OCI-LY3 (cell line): ENCODE measurements at regions not wholly inside any gene's neighbourhood (a gene's known extent, or its start where the extent isn't known, plus 50 kb on each side); places are given as distances from the start of the nearest gene placed in this dataset.

Source experiments
- H2AFZ ChIP-seq: fragments of 200-600, 300-600 bp; shearing (Covaris generic); 2 replicates; pipeline ENCODE4 v1.6.0; 2014; ENCODE audit warnings: antibody characterized with exemption, low read depth, low read length
- H3K27ac ChIP-seq: fragments of 200-600, 300-600 bp; sonication (generic); 2 replicates; pipeline ENCODE4 v1.5.1; 2014; ENCODE audit warnings: mild to moderate bottlenecking, low read length, moderate library complexity, mixed read lengths
- H3K27me3 ChIP-seq: fragments of 200-600, 300-600 bp; sonication (generic); 2 replicates; pipeline ENCODE4 v1.6.1; 2014; ENCODE audit warnings: low read depth, low read length, mixed read lengths
- H3K36me3 ChIP-seq: fragments of 200-600, 300-600 bp; sonication (generic); replicated peaks from 2 replicates; pipeline ENCODE3; 2014; ENCODE audit warnings: low read depth, low read length, mixed read lengths
- H3K4me1 ChIP-seq: fragments of 300-600, 200-600 bp; sonication (generic); 2 replicates; pipeline ENCODE4 v1.6.1; 2014; ENCODE audit warnings: low read length, mixed read lengths
- H3K4me2 ChIP-seq: fragments of 200-600, 300-600 bp; sonication (generic); 2 replicates; pipeline ENCODE4 v1.6.1; 2014; ENCODE audit warnings: low read length, mixed read lengths
- H3K4me3 ChIP-seq: fragments of 300-600, 200-600 bp; sonication (generic); 2 replicates; pipeline ENCODE4 v1.5.1; 2014; ENCODE audit warnings: antibody characterized with exemption, mild to moderate bottlenecking, low read length, moderate library complexity
- H3K79me2 ChIP-seq: fragments of 300-600, 200-600 bp; shearing (Covaris generic); 2 replicates; pipeline ENCODE4 v1.6.1; 2014; ENCODE audit warnings: mild to moderate bottlenecking, low read length, mixed read lengths
- H3K9ac ChIP-seq: fragments of 300-600, 200-600 bp; shearing (Covaris generic); 2 replicates; pipeline ENCODE4 v1.6.0; 2014; ENCODE audit warnings: mild to moderate bottlenecking, low read length, moderate library complexity
- H3K9me3 ChIP-seq: fragments of 200-600, 300-600 bp; shearing (Covaris generic); 2 replicates; pipeline ENCODE4 v1.6.1; 2014; ENCODE audit warnings: low read length, mixed read lengths; ENCODE audit not compliant: insufficient read depth
- H4K20me1 ChIP-seq: fragments of 200-600, 300-600 bp; sonication (generic); 2 replicates; pipeline ENCODE4 v1.6.1; 2016; ENCODE audit warnings: low read length, mixed read lengths; ENCODE audit not compliant: insufficient read depth
- EZH2phosphoT487 ChIP-seq: fragments of 200-600 bp; shearing (Covaris generic); IDR thresholded peaks from 2 replicates; pipeline ENCODE4 v1.6.1; 2018; ENCODE audit warnings: antibody characterized with exemption, mixed run types, low read depth
- TF ChIP-seq, protein P1 (sequence below): fragments of 200-600, 300-600 bp; sonication (generic); IDR thresholded peaks from 2 replicates; pipeline ENCODE4 v1.5.1; 2014; ENCODE audit warnings: antibody characterized with exemption, low read length, low read depth

DNA sequence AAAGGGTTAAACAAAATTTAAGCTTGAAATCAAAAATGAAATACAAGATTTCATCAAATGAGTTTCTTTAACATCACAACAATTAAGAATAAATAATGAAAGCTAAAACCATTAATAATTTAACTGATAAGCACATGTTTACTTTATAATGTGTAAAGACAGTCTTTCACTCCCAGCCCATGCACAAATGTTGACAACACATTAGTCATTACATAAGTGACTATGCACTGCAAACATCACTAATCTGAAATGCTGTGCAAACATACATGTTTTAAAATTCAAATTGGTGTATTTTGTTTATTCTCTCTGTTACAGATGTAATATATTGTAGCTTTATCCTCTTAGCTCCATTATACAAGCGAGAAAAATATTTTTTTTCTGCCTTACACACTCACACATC, 220.6 kb upstream of the CPXCR1 start:
- Histone ChIP-seq H3K9me3 (no peaks in the 10 kb centered on the region), H3K27me3 (no peaks in the 10 kb centered on the region), H3K27ac (no peak overlapping the region), H2AFZ (no peak overlapping the region), H3K4me2 (no peak overlapping the region), H3K4me3 (no peak overlapping the region), H3K36me3 (no peaks in the 10 kb centered on the region), H4K20me1 (no peaks in the 10 kb centered on the region), H3K79me2 (no peaks in the 10 kb centered on the region), H3K9ac (no peak overlapping the region), H3K4me1 (no peaks in the 10 kb centered on the region)
- TF ChIP-seq EZH2phosphoT487 = no peak
- TF ChIP-seq, protein P1, sequence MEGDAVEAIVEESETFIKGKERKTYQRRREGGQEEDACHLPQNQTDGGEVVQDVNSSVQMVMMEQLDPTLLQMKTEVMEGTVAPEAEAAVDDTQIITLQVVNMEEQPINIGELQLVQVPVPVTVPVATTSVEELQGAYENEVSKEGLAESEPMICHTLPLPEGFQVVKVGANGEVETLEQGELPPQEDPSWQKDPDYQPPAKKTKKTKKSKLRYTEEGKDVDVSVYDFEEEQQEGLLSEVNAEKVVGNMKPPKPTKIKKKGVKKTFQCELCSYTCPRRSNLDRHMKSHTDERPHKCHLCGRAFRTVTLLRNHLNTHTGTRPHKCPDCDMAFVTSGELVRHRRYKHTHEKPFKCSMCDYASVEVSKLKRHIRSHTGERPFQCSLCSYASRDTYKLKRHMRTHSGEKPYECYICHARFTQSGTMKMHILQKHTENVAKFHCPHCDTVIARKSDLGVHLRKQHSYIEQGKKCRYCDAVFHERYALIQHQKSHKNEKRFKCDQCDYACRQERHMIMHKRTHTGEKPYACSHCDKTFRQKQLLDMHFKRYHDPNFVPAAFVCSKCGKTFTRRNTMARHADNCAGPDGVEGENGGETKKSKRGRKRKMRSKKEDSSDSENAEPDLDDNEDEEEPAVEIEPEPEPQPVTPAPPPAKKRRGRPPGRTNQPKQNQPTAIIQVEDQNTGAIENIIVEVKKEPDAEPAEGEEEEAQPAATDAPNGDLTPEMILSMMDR = no peak

DNA sequence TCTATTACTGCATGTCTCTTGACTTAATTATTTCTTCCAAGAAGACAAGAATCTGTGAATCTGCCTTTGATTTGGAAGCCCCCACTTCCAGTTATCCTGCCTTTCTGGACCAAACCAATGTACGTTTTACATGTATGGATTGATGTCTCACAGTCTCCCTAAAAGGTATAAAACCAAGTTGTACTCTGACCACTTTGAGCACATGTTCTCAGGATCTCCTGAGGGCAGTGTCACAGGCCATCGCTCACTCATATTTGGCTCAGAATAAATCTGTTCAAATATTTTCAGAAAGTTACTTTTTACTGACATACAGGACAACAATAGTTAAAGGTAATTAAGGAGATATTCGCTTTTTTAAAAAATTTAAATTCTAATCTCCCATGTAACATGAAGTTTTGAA, 188.6 kb upstream of the CPXCR1 start:
- Histone ChIP-seq H4K20me1 (no peaks in the 10 kb centered on the region), H2AFZ (no peak overlapping the region), H3K4me2 (no peak overlapping the region), H3K36me3 (no peaks in the 10 kb centered on the region), H3K27me3 (no peaks in the 10 kb centered on the region), H3K79me2 (no peaks in the 10 kb centered on the region), H3K4me1 (no peaks in the 10 kb centered on the region), H3K9me3 (no peaks in the 10 kb centered on the region), H3K4me3 (no peak overlapping the region), H3K27ac (no peak overlapping the region), H3K9ac (no peak overlapping the region)
- TF ChIP-seq, protein P1 = no peak
- no peak for TF ChIP-seq EZH2phosphoT487

DNA sequence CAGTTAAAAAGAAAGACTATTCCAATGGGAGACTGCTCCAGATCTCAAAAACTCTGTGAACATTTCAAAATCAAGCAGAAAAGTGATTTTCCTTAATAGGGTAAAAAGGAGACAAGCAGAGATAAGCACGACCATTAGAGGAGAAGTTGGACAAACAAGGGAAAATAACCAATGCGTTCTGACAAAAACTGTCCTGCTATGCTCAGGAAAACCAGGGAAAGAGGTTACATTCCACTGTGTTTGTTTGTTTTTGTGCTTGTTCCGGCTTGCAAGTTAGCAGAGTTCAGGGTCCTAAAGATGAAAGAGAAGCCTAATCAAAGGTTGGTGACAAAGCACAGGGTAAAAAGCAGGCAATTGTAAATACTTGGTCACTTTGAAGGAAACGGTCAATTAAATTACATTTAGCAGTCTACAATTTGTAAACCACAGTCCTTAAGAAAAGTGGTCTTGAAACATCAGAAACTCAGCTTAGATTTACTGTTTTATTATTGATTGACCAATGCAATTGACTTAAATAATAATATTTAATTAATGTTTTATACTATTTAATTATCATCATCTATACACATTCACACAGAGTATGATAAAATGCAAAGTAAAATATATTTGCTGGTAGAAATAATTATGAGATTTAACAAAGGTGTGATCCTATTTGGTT, 186.2 kb upstream of the CPXCR1 start:
- Histone ChIP-seq H2AFZ (no peak overlapping the region), H3K27me3 (no peaks in the 10 kb centered on the region), H3K79me2 (no peaks in the 10 kb centered on the region), H3K27ac (no peak overlapping the region), H3K36me3 (no peaks in the 10 kb centered on the region), H4K20me1 (no peaks in the 10 kb centered on the region), H3K9ac (no peak overlapping the region), H3K9me3 (no peaks in the 10 kb centered on the region), H3K4me1 (no peaks in the 10 kb centered on the region), H3K4me2 (no peak overlapping the region), H3K4me3 (no peak overlapping the region)
- TF ChIP-seq EZH2phosphoT487 = no peak
- TF ChIP-seq, protein P1 = no peak

DNA sequence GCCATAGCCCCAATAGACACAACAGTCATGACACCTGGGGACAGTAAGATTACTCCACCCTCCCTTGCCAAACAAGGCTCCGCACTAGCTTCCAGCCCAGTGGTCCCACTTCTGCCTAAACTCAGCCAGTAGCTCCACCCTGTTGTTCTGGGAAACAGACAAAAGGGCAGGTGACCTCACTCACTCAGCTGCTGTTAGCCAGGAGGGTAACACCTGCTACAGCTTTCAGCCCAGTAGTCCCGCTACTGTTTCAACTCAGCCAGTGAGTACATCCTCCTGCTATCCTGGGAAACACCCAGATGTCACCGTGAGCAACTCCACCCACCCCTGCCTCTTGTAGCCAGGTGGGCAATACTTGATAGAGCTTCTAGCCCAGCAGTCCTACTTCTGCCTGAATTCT, 162.7 kb upstream of the CPXCR1 start:
- Histone ChIP-seq H2AFZ (no peak overlapping the region), H3K9ac (no peak overlapping the region), H4K20me1 (no peaks in the 10 kb centered on the region), H3K9me3 (no peaks in the 10 kb centered on the region), H3K79me2 (no peaks in the 10 kb centered on the region), H3K4me2 (no peak overlapping the region), H3K4me3 (no peak overlapping the region), H3K4me1 (no peaks in the 10 kb centered on the region), H3K27ac (no peak overlapping the region), H3K27me3 (no peaks in the 10 kb centered on the region), H3K36me3 (no peaks in the 10 kb centered on the region)
- TF ChIP-seq EZH2phosphoT487 = no peak
- TF ChIP-seq, protein P1 = no peak
